ENCODE measurements at regions not wholly inside any gene's neighbourhood (a gene's known extent, or its start where the extent isn't known, plus 50 kb on each side); places are given as distances from the start of the nearest gene placed in this dataset.

- Histone ChIP-seq H3K9me3 (ENCODE audit: low read depth) (no peaks in the 10 kb centered on the region), H3K4me2 (ENCODE audit: unreplicated experiment) (no peak overlapping the region), H3K27me3 (replicated peaks; ENCODE audit: insufficient read depth) (no peaks in the 10 kb centered on the region), H3K27ac (no peak overlapping the region), H3K9me2 (ENCODE audit: insufficient read depth) (no peaks in the 10 kb centered on the region), H3K4me1 (ENCODE audit: insufficient read depth) (peaks cover 9% of the 10 kb centered on the region), H3K79me2 (ENCODE audit: insufficient read depth) (no peaks in the 10 kb centered on the region), H3F3A (ENCODE audit: insufficient read depth) (peaks cover 7% of the 10 kb centered on the region; the same call in 1 of the 2 replicates), H3K4me3 (no peak overlapping the region), H3K36me3 (ENCODE audit: low read depth) (no peaks in the 10 kb centered on the region), H3K9ac (no peak overlapping the region), H2AFZ (no peak overlapping the region), H4K20me1 (ENCODE audit: insufficient read depth) (no peaks in the 10 kb centered on the region)
- in situ Hi-C loops (cut with MboI): no loop called here
- DNase-seq: no peak
- TF ChIP-seq EZH2phosphoT487 (IDR thresholded peaks at IDR 0.05; ENCODE audit: insufficient read depth, low read depth) (no peak), EZH2 (IDR thresholded peaks at IDR 0.05; ENCODE audit: insufficient read depth, poor library complexity, severe bottlenecking) (no peak)
- WGBS, 2 experiments (ENCODE audit: low coverage in 1 of 2, low lambda C conversion rate in 2 of 2, missing lambda C conversion rate in 2 of 2): 81% methylated on average over 3 of the region's 3 CpGs
Measured at GRCh38 chr12:75568801-75569200, 57.4 kb upstream of the KRR1 start.

GRCh38 chr12:75568393-75568792 lies 57.0 kb upstream of the KRR1 start:
- H2AFZ ChIP-seq: no peak overlapping the region
- no peaks in the 10 kb centered on the region for H3K9me2 ChIP-seq (ENCODE audit: insufficient read depth)
- in situ Hi-C loops (cut with MboI): no loop called here
- no peaks in the 10 kb centered on the region for H3K27me3 ChIP-seq (replicated peaks; ENCODE audit: insufficient read depth)
- H3K9ac ChIP-seq: no peak overlapping the region
- H3K9me3 ChIP-seq (ENCODE audit: low read depth): no peaks in the 10 kb centered on the region
- peaks cover 7% of the 10 kb centered on the region; the same call in 1 of the 2 replicates for H3F3A ChIP-seq (ENCODE audit: insufficient read depth)
- H3K27ac ChIP-seq: no peak overlapping the region
- DNase-seq: no peak
- no peak overlapping the region for H3K4me3 ChIP-seq
- no peak for TF ChIP-seq EZH2 (IDR thresholded peaks at IDR 0.05; ENCODE audit: insufficient read depth, poor library complexity, severe bottlenecking)
- no peak for TF ChIP-seq EZH2phosphoT487 (IDR thresholded peaks at IDR 0.05; ENCODE audit: insufficient read depth, low read depth)
- no peaks in the 10 kb centered on the region for H4K20me1 ChIP-seq (ENCODE audit: insufficient read depth)
- H3K4me2 ChIP-seq (ENCODE audit: unreplicated experiment): no peak overlapping the region
- WGBS, 2 experiments (ENCODE audit: low coverage in 1 of 2, low lambda C conversion rate in 2 of 2, missing lambda C conversion rate in 2 of 2): 51 to 58% methylated on average over 4 of the region's 4 CpGs
- no peaks in the 10 kb centered on the region for H3K79me2 ChIP-seq (ENCODE audit: insufficient read depth)
- H3K4me1 ChIP-seq (ENCODE audit: insufficient read depth): peaks cover 10% of the 10 kb centered on the region
- no peaks in the 10 kb centered on the region for H3K36me3 ChIP-seq (ENCODE audit: low read depth)

- 86 to 95% methylated on average over 3 of the region's 3 CpGs for WGBS, 2 experiments (ENCODE audit: low coverage in 1 of 2, low lambda C conversion rate in 2 of 2, missing lambda C conversion rate in 2 of 2)
- Histone ChIP-seq H3F3A (ENCODE audit: insufficient read depth) (peaks cover 7% of the 10 kb centered on the region; the same call in 1 of the 2 replicates), H3K9me2 (ENCODE audit: insufficient read depth) (no peaks in the 10 kb centered on the region), H3K79me2 (ENCODE audit: insufficient read depth) (no peaks in the 10 kb centered on the region), H3K36me3 (ENCODE audit: low read depth) (no peaks in the 10 kb centered on the region), H3K9me3 (ENCODE audit: low read depth) (no peaks in the 10 kb centered on the region), H4K20me1 (ENCODE audit: insufficient read depth) (no peaks in the 10 kb centered on the region), H3K4me3 (no peak overlapping the region), H3K27ac (no peak overlapping the region), H3K4me1 (ENCODE audit: insufficient read depth) (peaks cover 11% of the 10 kb centered on the region), H3K4me2 (ENCODE audit: unreplicated experiment) (no peak overlapping the region), H3K9ac (no peak overlapping the region), H2AFZ (no peak overlapping the region), H3K27me3 (replicated peaks; ENCODE audit: insufficient read depth) (no peaks in the 10 kb centered on the region)
- TF ChIP-seq EZH2 (IDR thresholded peaks at IDR 0.05; ENCODE audit: insufficient read depth, poor library complexity, severe bottlenecking): no peak
- TF ChIP-seq EZH2phosphoT487 (IDR thresholded peaks at IDR 0.05; ENCODE audit: insufficient read depth, low read depth): no peak
- in situ Hi-C loops (cut with MboI): no loop called here
- DNase-seq: no peak
Measured at GRCh38 chr12:75565795-75566194, 54.4 kb upstream of the KRR1 start.

- no peak overlapping the region for H3K9ac ChIP-seq
- H3K9me3 ChIP-seq (ENCODE audit: low read depth): no peaks in the 10 kb centered on the region
- H3K36me3 ChIP-seq (ENCODE audit: low read depth): no peaks in the 10 kb centered on the region
- peaks cover 7% of the 10 kb centered on the region; the same call in 1 of the 2 replicates for H3F3A ChIP-seq (ENCODE audit: insufficient read depth)
- in situ Hi-C loops (cut with MboI): no loop called here
- no peak overlapping the region for H3K27ac ChIP-seq
- no peak overlapping the region for H2AFZ ChIP-seq
- 29 to 30% methylated on average over 4 of the region's 4 CpGs for WGBS, 2 experiments (ENCODE audit: low coverage in 1 of 2, low lambda C conversion rate in 2 of 2, missing lambda C conversion rate in 2 of 2)
- no peaks in the 10 kb centered on the region for H3K9me2 ChIP-seq (ENCODE audit: insufficient read depth)
- H3K27me3 ChIP-seq (replicated peaks; ENCODE audit: insufficient read depth): no peaks in the 10 kb centered on the region
- no peaks in the 10 kb centered on the region for H4K20me1 ChIP-seq (ENCODE audit: insufficient read depth)
- H3K79me2 ChIP-seq (ENCODE audit: insufficient read depth): no peaks in the 10 kb centered on the region
- TF ChIP-seq EZH2phosphoT487 (IDR thresholded peaks at IDR 0.05; ENCODE audit: insufficient read depth, low read depth) (no peak), EZH2 (IDR thresholded peaks at IDR 0.05; ENCODE audit: insufficient read depth, poor library complexity, severe bottlenecking) (no peak)
- no peak overlapping the region for H3K4me3 ChIP-seq
- H3K4me1 ChIP-seq (ENCODE audit: insufficient read depth): peaks cover 17% of the 10 kb centered on the region
- no peak overlapping the region for H3K4me2 ChIP-seq (ENCODE audit: unreplicated experiment)
- no peak for DNase-seq
Measured at GRCh38 chr12:75564852-75565251, 53.4 kb upstream of the KRR1 start.

- H2AFZ ChIP-seq: peak overlapping the region; percentile 58
- no peak overlapping the region for H3K4me2 ChIP-seq (ENCODE audit: unreplicated experiment)
- H3K27me3 ChIP-seq (replicated peaks; ENCODE audit: insufficient read depth): no peaks in the 10 kb centered on the region
- no peaks in the 10 kb centered on the region for H4K20me1 ChIP-seq (ENCODE audit: insufficient read depth)
- no peaks in the 10 kb centered on the region for H3K9me3 ChIP-seq (ENCODE audit: low read depth)
- no peaks in the 10 kb centered on the region for H3K9me2 ChIP-seq (ENCODE audit: insufficient read depth)
- 2 to 10% methylated on average over 2 of the region's 2 CpGs for WGBS, 2 experiments (ENCODE audit: low coverage in 1 of 2, low lambda C conversion rate in 2 of 2, missing lambda C conversion rate in 2 of 2)
- H3K79me2 ChIP-seq (ENCODE audit: insufficient read depth): no peaks in the 10 kb centered on the region
- in situ Hi-C loops (cut with MboI): no loop called here
- no peak overlapping the region for H3K4me3 ChIP-seq
- H3K9ac ChIP-seq: no peak overlapping the region
- peak; percentile 57 for DNase-seq
- peaks cover 17% of the 10 kb centered on the region for H3K4me1 ChIP-seq (ENCODE audit: insufficient read depth)
- peaks cover 7% of the 10 kb centered on the region; the same call in 1 of the 2 replicates for H3F3A ChIP-seq (ENCODE audit: insufficient read depth)
- no peak overlapping the region for H3K27ac ChIP-seq
- no peaks in the 10 kb centered on the region for H3K36me3 ChIP-seq (ENCODE audit: low read depth)
- TF ChIP-seq EZH2 (IDR thresholded peaks at IDR 0.05; ENCODE audit: insufficient read depth, poor library complexity, severe bottlenecking) (no peak), EZH2phosphoT487 (IDR thresholded peaks at IDR 0.05; ENCODE audit: insufficient read depth, low read depth) (no peak)
Measured at GRCh38 chr12:75564398-75564797, 53.0 kb upstream of the KRR1 start.
